Astrocyte (in vitro differentiated cells and primary cell): ENCODE measurements at regions not wholly inside any gene's neighbourhood (a gene's known extent, or its start where the extent isn't known, plus 50 kb on each side); places are given as distances from the start of the nearest gene placed in this dataset.

Experiments
- EZH2 ChIP-seq: IDR thresholded peaks from 2 replicates; pipeline ENCODE4 v1.6.1; 2012; ENCODE audit warnings: mild to moderate bottlenecking, low read length, inconsistent platforms; ENCODE audit not compliant: insufficient read depth
- TF ChIP-seq, protein P1 (sequence below): IDR thresholded peaks from 2 replicates; pipeline ENCODE4 v1.5.1; 2011; ENCODE audit warnings: low read depth, mild to moderate bottlenecking, inconsistent platforms, low read length, moderate library complexity; ENCODE audit not compliant: insufficient read depth

DNA sequence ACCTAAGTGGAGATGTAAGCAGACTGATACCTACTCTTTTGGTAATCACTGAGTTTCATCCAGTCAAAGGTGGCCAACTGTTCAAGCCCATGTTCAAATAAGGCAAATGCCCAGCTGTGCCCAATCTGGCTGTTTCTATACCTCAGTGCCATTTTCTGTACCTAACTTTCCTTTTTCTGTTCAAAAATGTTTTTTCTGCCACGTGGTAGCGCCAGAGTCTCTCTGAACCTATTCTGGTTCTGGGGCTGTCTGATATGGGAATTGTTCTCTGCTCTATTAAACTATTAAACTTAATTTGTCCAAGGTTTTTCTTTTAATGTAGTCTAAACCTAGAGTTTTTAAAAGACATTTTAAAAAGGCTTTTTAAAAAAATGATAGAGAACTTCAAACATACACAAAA lies 391.2 kb downstream of the NOVA1 start:
- TF ChIP-seq, protein P1, sequence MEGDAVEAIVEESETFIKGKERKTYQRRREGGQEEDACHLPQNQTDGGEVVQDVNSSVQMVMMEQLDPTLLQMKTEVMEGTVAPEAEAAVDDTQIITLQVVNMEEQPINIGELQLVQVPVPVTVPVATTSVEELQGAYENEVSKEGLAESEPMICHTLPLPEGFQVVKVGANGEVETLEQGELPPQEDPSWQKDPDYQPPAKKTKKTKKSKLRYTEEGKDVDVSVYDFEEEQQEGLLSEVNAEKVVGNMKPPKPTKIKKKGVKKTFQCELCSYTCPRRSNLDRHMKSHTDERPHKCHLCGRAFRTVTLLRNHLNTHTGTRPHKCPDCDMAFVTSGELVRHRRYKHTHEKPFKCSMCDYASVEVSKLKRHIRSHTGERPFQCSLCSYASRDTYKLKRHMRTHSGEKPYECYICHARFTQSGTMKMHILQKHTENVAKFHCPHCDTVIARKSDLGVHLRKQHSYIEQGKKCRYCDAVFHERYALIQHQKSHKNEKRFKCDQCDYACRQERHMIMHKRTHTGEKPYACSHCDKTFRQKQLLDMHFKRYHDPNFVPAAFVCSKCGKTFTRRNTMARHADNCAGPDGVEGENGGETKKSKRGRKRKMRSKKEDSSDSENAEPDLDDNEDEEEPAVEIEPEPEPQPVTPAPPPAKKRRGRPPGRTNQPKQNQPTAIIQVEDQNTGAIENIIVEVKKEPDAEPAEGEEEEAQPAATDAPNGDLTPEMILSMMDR = no peak
- TF ChIP-seq EZH2 = no peak
